Neural crest cell (in vitro differentiated cells): ENCODE measurements at regions not wholly inside any gene's neighbourhood (a gene's known extent, or its start where the extent isn't known, plus 50 kb on each side); places are given as distances from the start of the nearest gene placed in this dataset.

Experiments used
- DNase-seq: peaks from one replicate; pipeline ENCODE4 v3.0.0; 2021; ENCODE audit warnings: low read depth, mixed read lengths, low spot score
- H3K27ac Mint-ChIP-seq: one replicate; pipeline ENCODE4 v1.8.0; 2021; ENCODE audit warnings: mild to moderate bottlenecking, mixed read lengths; ENCODE audit not compliant: unreplicated experiment
- H3K27me3 Mint-ChIP-seq: 2 replicates; pipeline ENCODE4 v1.8.0; 2021; ENCODE audit warnings: low read depth, mild to moderate bottlenecking, mixed read lengths
- H3K36me3 Mint-ChIP-seq: 2 replicates; pipeline ENCODE4 v1.8.0; 2021; ENCODE audit warnings: low read depth, mild to moderate bottlenecking, mixed read lengths
- H3K4me1 Mint-ChIP-seq: 2 replicates; pipeline ENCODE4 v1.8.0; 2021; ENCODE audit warnings: mixed read lengths
- H3K4me3 Mint-ChIP-seq: one replicate; pipeline ENCODE4 v1.8.0; 2021; ENCODE audit warnings: mild to moderate bottlenecking, mixed read lengths
- H3K9me3 Mint-ChIP-seq: 2 replicates; pipeline ENCODE4 v1.8.0; 2021; ENCODE audit warnings: mixed read lengths
- CTCF ChIP-seq: fragments of 200-600 bp; sonication (generic); conservative IDR thresholded peaks from 2 replicates; pipeline ENCODE4 v1.5.0; 2021; ENCODE audit warnings: antibody characterized with exemption, mild to moderate bottlenecking

DNA sequence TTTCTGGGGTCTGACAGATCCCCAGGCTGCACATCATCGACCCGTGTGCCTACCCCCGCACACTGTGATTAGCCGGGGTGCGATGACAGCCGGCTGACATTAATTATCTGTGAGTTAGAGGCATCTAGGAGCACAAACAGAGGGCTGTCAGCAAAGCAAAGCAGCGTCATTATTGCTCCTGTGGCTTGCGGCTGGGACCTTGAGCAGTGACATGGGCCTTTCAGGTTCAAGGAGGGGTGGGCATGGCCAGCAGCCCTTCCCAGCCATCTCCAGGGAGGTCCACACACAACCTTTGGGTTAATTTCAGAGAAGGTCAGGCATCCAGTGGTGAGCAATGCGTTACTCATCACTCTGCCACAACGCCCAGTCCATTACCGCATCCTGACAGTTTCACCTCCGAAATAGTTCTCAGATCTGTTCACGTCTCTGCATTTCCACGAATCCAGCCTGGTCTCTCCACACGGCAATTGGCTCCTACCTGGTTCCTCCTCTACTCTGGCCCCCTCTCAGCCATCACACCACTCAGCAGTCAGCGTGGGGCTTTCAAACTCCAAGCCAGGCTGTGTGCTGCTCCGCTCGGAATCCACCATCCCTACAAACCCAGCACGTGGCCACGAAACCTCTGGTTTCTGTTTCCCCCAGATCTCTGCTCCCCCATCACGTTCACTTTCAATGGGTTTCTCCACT, 249.7 kb upstream of the C16orf82 start:
- Mint-ChIP-seq H3K4me3 (no peak overlapping the region), H3K27me3 (peaks cover 5% of the 10 kb centered on the region), H3K9me3 (no peaks in the 10 kb centered on the region), H3K27ac (no peak overlapping the region), H3K36me3 (no peaks in the 10 kb centered on the region), H3K4me1 (no peaks in the 10 kb centered on the region)
- no peak for TF ChIP-seq CTCF
- no peak for DNase-seq

- Mint-ChIP-seq H3K27me3 (peaks cover 5% of the 10 kb centered on the region), H3K9me3 (no peaks in the 10 kb centered on the region), H3K27ac (no peak overlapping the region), H3K4me3 (no peak overlapping the region), H3K36me3 (no peaks in the 10 kb centered on the region), H3K4me1 (no peaks in the 10 kb centered on the region)
- DNase-seq = no peak
- no peak for TF ChIP-seq CTCF
Measured at GRCh38 chr16:26818393-26818792, 248.3 kb upstream of the C16orf82 start.

DNA sequence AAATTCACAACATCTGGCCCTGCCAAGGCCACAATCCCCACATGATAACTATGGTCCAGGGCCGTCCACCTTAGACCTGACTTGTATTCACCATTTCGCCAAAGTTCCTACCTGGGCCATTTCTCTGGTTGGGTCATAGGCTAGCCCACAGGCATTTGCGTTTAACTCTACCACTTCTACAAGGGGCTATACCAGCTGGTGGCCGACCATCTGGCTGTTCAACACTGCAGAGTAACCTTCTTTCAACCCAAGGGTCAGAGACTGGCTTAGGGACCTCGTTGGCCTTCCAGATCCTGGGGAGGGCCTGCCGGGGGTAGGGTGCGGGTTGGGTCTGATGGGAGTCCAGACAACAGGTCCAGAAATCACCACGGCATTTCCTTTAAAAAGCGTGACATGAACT, 242.3 kb upstream of the C16orf82 start:
- H3K36me3 Mint-ChIP-seq = no peaks in the 10 kb centered on the region
- no peak overlapping the region for H3K27ac Mint-ChIP-seq
- DNase-seq = no peak
- TF ChIP-seq CTCF = no peak
- no peaks in the 10 kb centered on the region for H3K9me3 Mint-ChIP-seq
- peaks cover 11% of the 10 kb centered on the region for H3K27me3 Mint-ChIP-seq
- no peak overlapping the region for H3K4me3 Mint-ChIP-seq
- H3K4me1 Mint-ChIP-seq = no peaks in the 10 kb centered on the region

DNA sequence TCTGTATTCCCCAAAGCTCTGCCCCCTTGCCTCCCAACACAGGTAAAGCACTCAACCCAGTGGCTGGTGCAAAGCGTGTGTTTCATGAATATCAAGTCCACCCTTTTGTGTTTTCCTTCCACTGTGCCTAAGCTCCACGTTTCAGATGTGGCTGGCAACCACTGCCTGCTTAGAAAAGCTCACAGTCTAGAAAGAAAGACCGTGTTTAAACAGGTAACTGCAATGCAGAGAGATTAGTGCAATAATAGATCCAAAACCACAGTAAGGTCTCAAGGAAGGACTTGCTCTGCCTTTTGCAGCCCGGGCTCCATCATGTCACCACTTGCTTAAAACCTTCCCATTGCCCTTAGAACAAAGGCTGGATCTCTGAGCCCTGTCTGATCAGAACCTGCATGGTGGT, 240.2 kb upstream of the C16orf82 start:
- no peaks in the 10 kb centered on the region for H3K9me3 Mint-ChIP-seq
- H3K27me3 Mint-ChIP-seq = peaks cover 11% of the 10 kb centered on the region
- H3K4me1 Mint-ChIP-seq = no peaks in the 10 kb centered on the region
- H3K36me3 Mint-ChIP-seq = no peaks in the 10 kb centered on the region
- no peak for DNase-seq
- TF ChIP-seq CTCF = no peak
- H3K4me3 Mint-ChIP-seq = no peak overlapping the region
- no peak overlapping the region for H3K27ac Mint-ChIP-seq

DNA sequence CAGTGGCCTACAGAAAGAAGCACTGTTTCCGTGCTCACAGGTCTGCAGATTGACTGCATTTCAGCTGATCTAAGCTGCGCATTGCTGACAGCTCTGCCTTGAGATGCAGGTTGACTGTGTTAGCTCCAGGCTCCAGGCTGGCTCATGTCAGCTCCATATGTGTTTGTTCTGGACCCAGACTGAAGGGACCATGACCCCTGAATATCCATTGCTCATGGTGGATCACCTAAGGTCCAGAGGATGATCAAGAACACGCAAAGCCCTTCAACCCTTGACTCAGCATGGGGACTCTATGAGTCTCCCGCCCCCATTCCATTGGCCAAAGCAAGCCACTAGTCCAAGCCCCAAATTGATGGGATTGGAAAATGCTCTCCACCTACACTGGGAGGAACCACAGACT, 239.3 kb upstream of the C16orf82 start:
- Mint-ChIP-seq H3K27ac (no peak overlapping the region), H3K9me3 (no peaks in the 10 kb centered on the region), H3K27me3 (peaks cover 11% of the 10 kb centered on the region), H3K4me1 (no peaks in the 10 kb centered on the region), H3K4me3 (no peak overlapping the region), H3K36me3 (no peaks in the 10 kb centered on the region)
- no peak for TF ChIP-seq CTCF
- no peak for DNase-seq
